IMR-90 (cell line): ENCODE measurements at regions not wholly inside any gene's neighbourhood (a gene's known extent, or its start where the extent isn't known, plus 50 kb on each side); places are given as distances from the start of the nearest gene placed in this dataset.

Experiments used
- ATAC-seq: fragments of 200-7000 bp; cut with Tn5 transposase; 2 replicates; pipeline ENCODE4 v1.9.1; 2020; ENCODE audit warnings: low read depth, mild to moderate bottlenecking, moderate library complexity
- BruUV-seq: library from RNA; stranded (reverse); fragments of 400-500 nt; replicated peaks from 2 replicates; lab custom pipeline; 2021; lab: Mats Ljungman, UMichigan
- CTCF ChIA-PET: fragments of 300-600 bp; formaldehyde crosslinking; extraction: SDS; loops from one replicate; lab custom pipeline; 2021; ENCODE audit warnings: antibody characterized with exemption; lab: Yijun Ruan, JAX
- POLR2A ChIA-PET: fragments of 300-600 bp; sonication (Branson Sonifier 250); formaldehyde crosslinking; loops from one replicate; lab custom pipeline; 2022; ENCODE audit warnings: antibody characterized with exemption; ENCODE audit not compliant: unreplicated experiment; lab: Charles Lee
- DNase-seq: peaks from one replicate; pipeline ENCODE4 v3.0.0; 2013
- H2AFZ ChIP-seq: replicated peaks from 2 replicates; pipeline ENCODE3; 2013; ENCODE audit warnings: low read length, mild to moderate bottlenecking; ENCODE audit not compliant: poor library complexity
- H2AK5ac ChIP-seq: 2 replicates; pipeline ENCODE4 v1.6.1; 2013; ENCODE audit warnings: low read depth, low read length, inconsistent platforms
- H2AK9ac ChIP-seq: replicated peaks from 2 replicates; pipeline ENCODE3; 2013; ENCODE audit warnings: mild to moderate bottlenecking, low read depth, low read length, moderate library complexity; ENCODE audit not compliant: poor library complexity
- H2BK120ac ChIP-seq: 2 replicates; pipeline ENCODE4 v1.6.1; 2013; ENCODE audit warnings: low read depth, low read length, inconsistent platforms
- H2BK15ac ChIP-seq: 3 replicates; pipeline ENCODE4 v1.6.1; 2013; ENCODE audit warnings: low read depth, low read length, inconsistent platforms
- H2BK20ac ChIP-seq: 2 replicates; pipeline ENCODE4 v1.6.1; 2013; ENCODE audit warnings: low read depth, mild to moderate bottlenecking, inconsistent platforms, low read length, moderate library complexity
- H2BK5ac ChIP-seq: 2 replicates; pipeline ENCODE4 v1.6.1; 2013; ENCODE audit warnings: mild to moderate bottlenecking, low read depth, low read length, inconsistent platforms; ENCODE audit not compliant: poor library complexity, severe bottlenecking
- H3K14ac ChIP-seq: replicated peaks from 2 replicates; pipeline ENCODE4 v1.6.1; 2013; ENCODE audit warnings: low read depth, low read length, inconsistent platforms
- H3K18ac ChIP-seq: 2 replicates; pipeline ENCODE4 v1.6.1; 2013; ENCODE audit warnings: low read depth, low read length, control low read depth
- H3K23ac ChIP-seq: 2 replicates; pipeline ENCODE4 v1.6.1; 2013; ENCODE audit warnings: low read depth, low read length, inconsistent platforms
- H3K27ac ChIP-seq: 2 replicates; pipeline ENCODE4 v1.5.1; 2013; ENCODE audit warnings: mild to moderate bottlenecking, control low read depth, low read length; ENCODE audit not compliant: insufficient read depth
- H3K27me3 ChIP-seq: 2 replicates; pipeline ENCODE4 v1.6.1; 2013; ENCODE audit warnings: low read length; ENCODE audit not compliant: control insufficient read depth, insufficient read depth
- H3K36me3 ChIP-seq: 2 replicates; pipeline ENCODE4 v1.6.1; 2013; ENCODE audit warnings: low read length, mixed read lengths; ENCODE audit not compliant: control insufficient read depth, insufficient read depth
- H3K4ac ChIP-seq: 2 replicates; pipeline ENCODE4 v1.6.1; 2013; ENCODE audit warnings: low read depth, low read length, inconsistent platforms
- H3K4me1 ChIP-seq: 2 replicates; pipeline ENCODE4 v1.6.1; 2013; ENCODE audit warnings: low read length, mixed read lengths; ENCODE audit not compliant: control insufficient read depth, insufficient read depth
- H3K4me2 ChIP-seq: 2 replicates; pipeline ENCODE4 v1.6.1; 2013; ENCODE audit warnings: low read depth, mild to moderate bottlenecking, control low read depth, low read length, moderate library complexity
- H3K4me3 ChIP-seq: 2 replicates; pipeline ENCODE4 v1.5.1; 2013; ENCODE audit warnings: low read depth, mild to moderate bottlenecking, control low read depth, low read length, moderate library complexity; ENCODE audit not compliant: insufficient read depth
- H3K56ac ChIP-seq: 2 replicates; pipeline ENCODE4 v1.6.1; 2013; ENCODE audit warnings: low read length, inconsistent platforms; ENCODE audit not compliant: insufficient read depth; ENCODE audit errors: extremely low read depth
- H3K79me1 ChIP-seq, 2 experiments: 2 replicates each; pipeline ENCODE4 v1.6.1; 2013; ENCODE audit warnings: low read length in 2 of 2, inconsistent platforms in 1 of 2, low read depth in 1 of 2
- H3K9ac ChIP-seq: 2 replicates; pipeline ENCODE4 v1.6.1; 2013; ENCODE audit warnings: low read depth, low read length, control low read depth
- H3K9me1 ChIP-seq: 2 replicates; pipeline ENCODE4 v1.6.1; 2013; ENCODE audit warnings: low read length, inconsistent platforms; ENCODE audit not compliant: insufficient read depth
- H3K9me3 ChIP-seq: 2 replicates; pipeline ENCODE4 v1.6.1; 2013; ENCODE audit warnings: low read length; ENCODE audit not compliant: control insufficient read depth, insufficient read depth
- H4K20me1 ChIP-seq: 2 replicates; pipeline ENCODE4 v1.6.1; 2013; ENCODE audit warnings: low read length, inconsistent platforms; ENCODE audit not compliant: insufficient read depth
- H4K5ac ChIP-seq: 2 replicates; pipeline ENCODE4 v1.6.1; 2013; ENCODE audit warnings: mild to moderate bottlenecking, low read depth, low read length, control low read depth
- H4K8ac ChIP-seq, 2 experiments: 2 replicates each; pipeline ENCODE4 v1.6.1; 2013; ENCODE audit warnings: low read depth in 2 of 2, low read length in 2 of 2, control low read depth in 1 of 2, inconsistent platforms in 1 of 2
- H4K91ac ChIP-seq: 2 replicates; pipeline ENCODE4 v1.6.1; 2013; ENCODE audit warnings: low read depth, low read length, inconsistent platforms; ENCODE audit not compliant: insufficient read depth
- FOS ChIP-seq: fragments of 150-350 bp; IDR thresholded peaks from 2 replicates; pipeline ENCODE4 v1.6.1; 2016; ENCODE audit warnings: low read depth, low read length
- MXI1 ChIP-seq: IDR thresholded peaks from 2 replicates; pipeline ENCODE4 v1.6.1; 2012; ENCODE audit warnings: low read depth, mild to moderate bottlenecking, low read length, moderate library complexity, borderline replicate concordance
- USF2 ChIP-seq: fragments of 150-350 bp; IDR thresholded peaks from 2 replicates; pipeline ENCODE4 v1.6.1; 2017; ENCODE audit warnings: mild to moderate bottlenecking, antibody characterized with exemption, low read length, low read depth
- WGBS, 2 experiments: methylation state at CpG; one replicate each; pipeline versions ENCODE4 v1.1.5 to v1.1.7; 2013; ENCODE audit warnings: missing lambda C conversion rate in 2 of 2; ENCODE audit not compliant: insufficient read length in 1 of 2; ENCODE audit errors: extremely low coverage in 2 of 2; 5-methylcytosine and 5-hydroxymethylcytosine counted together
- dilution Hi-C: fragments of 300-500 bp; cut with HindIII; formaldehyde crosslinking; loops from one replicate; pipeline ENCODE4 v1.14.3; 2018; ENCODE audit warnings: low sequenced_read_pairs; ENCODE audit not compliant: unreplicated experiment
- in situ Hi-C: fragments of 300-500 bp; cut with MboI; formaldehyde crosslinking; loops from 3 replicates; pipeline ENCODE4 v1.14.3; 2019; ENCODE audit warnings: low sequenced_read_pairs, inconsistent platforms, mixed read lengths
- intact Hi-C: fragments of 100-400 bp; cut with micrococcal nuclease; formaldehyde crosslinking; loops from 2 replicates; pipeline ENCODE4 v1.10.0; 2022

- Histone ChIP-seq H3K4me1 (no peaks in the 10 kb centered on the region), H3K23ac (no peak overlapping the region), H3K9ac (no peak overlapping the region), H3K9me1 (no peaks in the 10 kb centered on the region), H3K56ac (no peak overlapping the region), H2BK120ac (no peak overlapping the region), H2AK9ac (no peak overlapping the region), H3K18ac (no peak overlapping the region), H4K5ac (no peak overlapping the region), H3K27me3 (no peaks in the 10 kb centered on the region), H2AFZ (no peak overlapping the region), H3K79me1 (no peaks in the 10 kb centered on the region), H3K9me3 (0 out of 2 replicates have a peak, but pooled peaks cover 2% of the 10 kb centered on the region), H3K4me3 (no peak overlapping the region), H3K27ac (no peak overlapping the region), H2BK5ac (no peak overlapping the region), H3K4ac (no peak overlapping the region), H2AK5ac (no peak overlapping the region), H4K91ac (no peak overlapping the region), H3K14ac (no peak overlapping the region), H3K36me3 (no peaks in the 10 kb centered on the region), H4K8ac (no peak overlapping the region), H4K20me1 (no peaks in the 10 kb centered on the region), H2BK15ac (no peak overlapping the region), H3K4me2 (no peak overlapping the region), H2BK20ac (no peak overlapping the region)
- in situ Hi-C loops (no loop called here), intact Hi-C loops (no loop called here), dilution Hi-C loops (no loop called here)
- ChIA-PET CTCF (interaction anchor here (0.7 kb wide), 1 partner anchor 21 kb away, joined by 3 read pairs; no protein-coding TSS in a partner anchor), POLR2A (no interaction called here)
- no CpG with 5 or more reads among the region's 1 CpG for WGBS, 2 experiments
- DNase-seq (no peak), ATAC-seq (no peak)
- TF ChIP-seq MXI1 (no peak), USF2 (no peak), FOS (no peak)
- no TSS peak for BruUV-seq
These were observed 360.2 kb upstream of the GRIA1 start for GRCh38 chr5:153130296-153130695.
